ENCODE measurements at regions not wholly inside any gene's neighbourhood (a gene's known extent, or its start where the extent isn't known, plus 50 kb on each side); places are given as distances from the start of the nearest gene placed in this dataset.

DNA sequence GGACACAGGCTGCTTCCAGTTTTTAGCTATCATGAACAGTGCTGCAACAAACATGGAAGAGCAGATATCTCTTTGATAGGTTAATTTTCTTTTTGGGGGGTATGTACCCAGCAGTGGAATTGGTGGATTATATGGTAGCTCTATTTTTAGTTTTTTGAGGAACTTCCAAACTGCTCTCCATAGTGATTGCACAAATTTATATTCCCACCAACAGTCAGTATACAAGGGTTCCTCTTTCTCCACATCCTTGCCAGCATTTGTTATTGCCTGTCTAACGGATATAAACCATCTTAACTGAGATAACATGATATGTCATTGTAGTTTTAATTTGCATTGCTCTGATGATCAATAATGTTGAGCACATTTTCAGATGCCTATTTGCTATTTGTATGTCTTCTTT lies 237.6 kb downstream of the MMUT start:
- TF ChIP-seq, protein P1, sequence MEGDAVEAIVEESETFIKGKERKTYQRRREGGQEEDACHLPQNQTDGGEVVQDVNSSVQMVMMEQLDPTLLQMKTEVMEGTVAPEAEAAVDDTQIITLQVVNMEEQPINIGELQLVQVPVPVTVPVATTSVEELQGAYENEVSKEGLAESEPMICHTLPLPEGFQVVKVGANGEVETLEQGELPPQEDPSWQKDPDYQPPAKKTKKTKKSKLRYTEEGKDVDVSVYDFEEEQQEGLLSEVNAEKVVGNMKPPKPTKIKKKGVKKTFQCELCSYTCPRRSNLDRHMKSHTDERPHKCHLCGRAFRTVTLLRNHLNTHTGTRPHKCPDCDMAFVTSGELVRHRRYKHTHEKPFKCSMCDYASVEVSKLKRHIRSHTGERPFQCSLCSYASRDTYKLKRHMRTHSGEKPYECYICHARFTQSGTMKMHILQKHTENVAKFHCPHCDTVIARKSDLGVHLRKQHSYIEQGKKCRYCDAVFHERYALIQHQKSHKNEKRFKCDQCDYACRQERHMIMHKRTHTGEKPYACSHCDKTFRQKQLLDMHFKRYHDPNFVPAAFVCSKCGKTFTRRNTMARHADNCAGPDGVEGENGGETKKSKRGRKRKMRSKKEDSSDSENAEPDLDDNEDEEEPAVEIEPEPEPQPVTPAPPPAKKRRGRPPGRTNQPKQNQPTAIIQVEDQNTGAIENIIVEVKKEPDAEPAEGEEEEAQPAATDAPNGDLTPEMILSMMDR (IDR thresholded peaks at IDR 0.05): no peak
- no peak for TF ChIP-seq POLR2A (IDR thresholded peaks at IDR 0.05)

Data from testis (tissue), 2 donors.